Panc1 (cell line): ENCODE measurements at regions not wholly inside any gene's neighbourhood (a gene's known extent, or its start where the extent isn't known, plus 50 kb on each side); places are given as distances from the start of the nearest gene placed in this dataset.

Experiments
- ATAC-seq: fragments of 200-7000 bp; cut with Tn5 transposase; 2 replicates; pipeline ENCODE4 v1.9.1; 2020; ENCODE audit warnings: mild to moderate bottlenecking, moderate library complexity
- BruUV-seq: library from RNA; stranded (reverse); fragments of 400-500 nt; replicated peaks from 2 replicates; lab custom pipeline; 2021; lab: Mats Ljungman, UMichigan
- CTCF ChIA-PET: fragments of 300-600 bp; sonication (Branson Sonifier 250); formaldehyde crosslinking; loops from one replicate; lab custom pipeline; 2022; ENCODE audit warnings: antibody characterized with exemption; lab: Charles Lee
- POLR2A ChIA-PET: fragments of 300-600 bp; sonication (Branson Sonifier 250); formaldehyde crosslinking; loops from one replicate; lab custom pipeline; 2022; ENCODE audit warnings: antibody characterized with exemption; lab: Charles Lee
- DNase-seq: peaks from one replicate; pipeline ENCODE4 v3.0.0-alpha.2; 2010; ENCODE audit warnings: low read depth, low spot score
- H3K27ac ChIP-seq: 2 replicates; pipeline ENCODE4 v1.5.1; 2011; ENCODE audit warnings: mild to moderate bottlenecking, low read length, inconsistent platforms
- H3K27me3 ChIP-seq: fragments of 200-500 bp; sonication (Bioruptor generic); 2 replicates; pipeline ENCODE4 v1.6.0; 2014; ENCODE audit warnings: low read length, inconsistent platforms; ENCODE audit not compliant: control insufficient read depth, insufficient read depth
- H3K36me3 ChIP-seq: fragments of 200-500 bp; sonication (Bioruptor generic); 2 replicates; pipeline ENCODE4 v1.5.1; 2014; ENCODE audit warnings: inconsistent platforms, mild to moderate bottlenecking, low read length, moderate library complexity; ENCODE audit not compliant: control insufficient read depth, insufficient read depth
- H3K4me1 ChIP-seq: 2 replicates; pipeline ENCODE4 v1.5.1; 2011; ENCODE audit warnings: inconsistent platforms, mild to moderate bottlenecking, low read length, moderate library complexity; ENCODE audit not compliant: control insufficient read depth, insufficient read depth
- H3K4me3 ChIP-seq, 2 experiments: 2 replicates each; pipeline ENCODE4 v1.5.1; 2011 to 2012; ENCODE audit warnings: low read depth in 2 of 2, low read length in 2 of 2, mild to moderate bottlenecking in 2 of 2, inconsistent platforms in 1 of 2, moderate library complexity in 1 of 2
- H3K9me3 ChIP-seq: fragments of 200-500 bp; sonication (Bioruptor generic); 2 replicates; pipeline ENCODE4 v1.5.1; 2014; ENCODE audit warnings: low read depth, mild to moderate bottlenecking, inconsistent platforms, low read length, moderate library complexity; ENCODE audit not compliant: control insufficient read depth, insufficient read depth
- POLR2AphosphoS5 ChIP-seq: IDR thresholded peaks from 2 replicates; pipeline ENCODE4 v1.6.1; 2012; ENCODE audit warnings: mild to moderate bottlenecking, low read depth, low read length, moderate library complexity
- REST ChIP-seq, 2 experiments: IDR thresholded peaks; 2 replicates each; pipeline ENCODE4 v1.6.1; 2011 to 2012; ENCODE audit warnings: low read depth in 2 of 2, control low read depth in 1 of 2, low read length in 1 of 2, mild to moderate bottlenecking in 1 of 2, moderate library complexity in 1 of 2; ENCODE audit not compliant: insufficient read depth in 1 of 2
- SIN3A ChIP-seq: IDR thresholded peaks from 2 replicates; pipeline ENCODE4 v1.6.1; 2012; ENCODE audit warnings: low read depth, mild to moderate bottlenecking, low read length, moderate library complexity, borderline replicate concordance; ENCODE audit not compliant: insufficient read depth
- TCF7L2 ChIP-seq: IDR thresholded peaks from 2 replicates; pipeline ENCODE4 v1.6.1; 2011; ENCODE audit warnings: mild to moderate bottlenecking, low read depth, low read length, inconsistent platforms
- in situ Hi-C: cut with HindIII; loops from 2 replicates; pipeline ENCODE4 v1.10.0; 2016; ENCODE audit warnings: low sequenced_read_pairs, low pct_unique_long_range_greater_than_20kb
- intact Hi-C: fragments of 100-400 bp; cut with micrococcal nuclease; formaldehyde crosslinking; loops from one replicate; pipeline ENCODE4 v1.10.0; 2022; ENCODE audit not compliant: unreplicated experiment
- TF ChIP-seq, protein P1 (sequence below): fragments of 450-650 bp; IDR thresholded peaks from 2 replicates; pipeline ENCODE4 v1.5.1; 2017; ENCODE audit warnings: mild to moderate bottlenecking

DNA sequence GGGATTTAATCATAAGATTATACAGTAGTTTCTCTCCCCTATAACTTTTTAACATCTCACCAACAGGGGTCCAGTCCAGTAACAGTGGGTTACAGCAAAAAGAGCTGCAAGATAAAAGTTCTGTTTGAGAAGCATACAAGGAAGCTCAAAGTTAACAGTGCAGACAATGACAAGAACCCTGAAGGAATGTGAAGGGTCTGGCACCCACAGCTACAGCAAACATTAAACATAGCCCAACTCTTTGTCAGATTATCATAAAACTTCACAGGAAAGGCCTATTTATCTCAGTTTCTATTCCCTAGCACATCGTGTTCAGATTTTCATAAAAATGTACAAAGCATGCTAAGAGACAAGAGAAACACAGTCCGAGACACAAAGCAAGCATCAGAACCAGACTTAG is 309.4 kb downstream of the DIRAS2 start:
- no TSS peak for BruUV-seq
- no peaks in the 10 kb centered on the region for H3K27me3 ChIP-seq
- POLR2A ChIA-PET = no interaction called here
- no peak overlapping the region for H3K27ac ChIP-seq
- no peaks in the 10 kb centered on the region for H3K36me3 ChIP-seq
- no peak overlapping the region for H3K4me3 ChIP-seq
- no peaks in the 10 kb centered on the region for H3K4me1 ChIP-seq
- H3K9me3 ChIP-seq = no peaks in the 10 kb centered on the region
- in situ Hi-C loops = no loop called here
- TF ChIP-seq REST (IDR thresholded peaks at IDR 0.05; ENCODE audit: insufficient read depth in 1 of 2, low read depth in 2 of 2, low read length in 1 of 2) = no peak
- TF ChIP-seq, protein P1, sequence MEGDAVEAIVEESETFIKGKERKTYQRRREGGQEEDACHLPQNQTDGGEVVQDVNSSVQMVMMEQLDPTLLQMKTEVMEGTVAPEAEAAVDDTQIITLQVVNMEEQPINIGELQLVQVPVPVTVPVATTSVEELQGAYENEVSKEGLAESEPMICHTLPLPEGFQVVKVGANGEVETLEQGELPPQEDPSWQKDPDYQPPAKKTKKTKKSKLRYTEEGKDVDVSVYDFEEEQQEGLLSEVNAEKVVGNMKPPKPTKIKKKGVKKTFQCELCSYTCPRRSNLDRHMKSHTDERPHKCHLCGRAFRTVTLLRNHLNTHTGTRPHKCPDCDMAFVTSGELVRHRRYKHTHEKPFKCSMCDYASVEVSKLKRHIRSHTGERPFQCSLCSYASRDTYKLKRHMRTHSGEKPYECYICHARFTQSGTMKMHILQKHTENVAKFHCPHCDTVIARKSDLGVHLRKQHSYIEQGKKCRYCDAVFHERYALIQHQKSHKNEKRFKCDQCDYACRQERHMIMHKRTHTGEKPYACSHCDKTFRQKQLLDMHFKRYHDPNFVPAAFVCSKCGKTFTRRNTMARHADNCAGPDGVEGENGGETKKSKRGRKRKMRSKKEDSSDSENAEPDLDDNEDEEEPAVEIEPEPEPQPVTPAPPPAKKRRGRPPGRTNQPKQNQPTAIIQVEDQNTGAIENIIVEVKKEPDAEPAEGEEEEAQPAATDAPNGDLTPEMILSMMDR = no peak
- no peak for TF ChIP-seq SIN3A
- TF ChIP-seq TCF7L2 = no peak
- no peak for TF ChIP-seq POLR2AphosphoS5
- no peak for DNase-seq
- ATAC-seq = no peak
- intact Hi-C loops = no loop called here
- CTCF ChIA-PET = no interaction called here

DNA sequence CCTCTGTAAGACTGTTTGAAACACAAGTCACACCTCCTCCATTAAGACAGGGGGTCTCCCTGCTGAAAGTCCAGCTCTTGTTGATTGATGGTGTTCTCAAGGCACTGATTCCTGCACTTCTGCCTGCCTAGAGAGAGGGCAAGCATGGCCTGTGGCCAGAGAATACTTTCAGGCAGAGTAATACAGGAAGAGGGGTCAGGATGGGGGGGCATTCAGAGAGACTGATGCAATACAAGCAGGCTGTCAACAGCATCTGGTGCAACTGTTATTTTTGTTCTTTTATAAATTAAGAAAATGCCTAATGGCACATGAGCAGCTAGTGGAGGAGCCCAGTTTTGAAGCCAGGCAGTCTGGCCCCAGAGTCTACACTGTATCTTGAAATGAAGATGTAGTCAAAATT is 302.2 kb downstream of the DIRAS2 start:
- H3K27ac ChIP-seq = no peak overlapping the region
- DNase-seq = no peak
- ChIA-PET CTCF (no interaction called here), POLR2A (no interaction called here)
- ATAC-seq = no peak
- H3K4me3 ChIP-seq = no peak overlapping the region
- H3K27me3 ChIP-seq = no peaks in the 10 kb centered on the region
- TF ChIP-seq TCF7L2 (no peak), SIN3A (no peak)
- no TSS peak for BruUV-seq
- intact Hi-C loops (no loop called here), in situ Hi-C loops (no loop called here)
- no peaks in the 10 kb centered on the region for H3K9me3 ChIP-seq
- no peaks in the 10 kb centered on the region for H3K4me1 ChIP-seq
- H3K36me3 ChIP-seq = no peaks in the 10 kb centered on the region

DNA sequence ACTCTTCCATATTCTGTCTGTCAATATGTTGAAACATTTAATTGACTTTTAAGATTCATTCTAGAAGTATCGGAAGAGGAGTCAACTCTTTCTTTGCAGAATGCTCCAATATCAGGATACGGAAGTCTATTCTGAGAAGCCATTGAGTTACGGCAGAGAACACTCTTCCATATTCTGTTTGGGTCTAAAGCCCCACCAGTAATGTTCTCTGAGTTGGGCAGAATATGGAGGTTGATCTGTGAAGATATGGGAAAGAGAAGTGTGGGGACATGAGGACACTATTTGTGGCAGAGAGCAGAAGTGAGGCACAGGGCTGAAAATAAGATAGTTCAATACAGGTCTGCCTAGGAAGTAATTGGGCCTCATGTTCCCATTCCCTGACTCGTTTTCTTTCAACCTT is 300.0 kb downstream of the DIRAS2 start:
- no peak for TF ChIP-seq REST (IDR thresholded peaks at IDR 0.05; ENCODE audit: insufficient read depth in 1 of 2, low read depth in 2 of 2, low read length in 1 of 2)
- TF ChIP-seq POLR2AphosphoS5 = no peak
- no peak for TF ChIP-seq TCF7L2
- TF ChIP-seq, protein P1 = no peak
- TF ChIP-seq SIN3A = no peak
- intact Hi-C loops (no loop called here), in situ Hi-C loops (no loop called here)
- CTCF ChIA-PET = no interaction called here
- Histone ChIP-seq H3K4me1 (no peaks in the 10 kb centered on the region), H3K9me3 (no peaks in the 10 kb centered on the region), H3K36me3 (no peaks in the 10 kb centered on the region), H3K4me3 (no peak overlapping the region), H3K27ac (no peak overlapping the region), H3K27me3 (no peaks in the 10 kb centered on the region)
- no TSS peak for BruUV-seq
- POLR2A ChIA-PET = no interaction called here
- DNase-seq (no peak), ATAC-seq (no peak)
